HepG2 (cell line): ENCODE measurements at regions not wholly inside any gene's neighbourhood (a gene's known extent, or its start where the extent isn't known, plus 50 kb on each side); places are given as distances from the start of the nearest gene placed in this dataset.

Source experiments
- EED ChIP-seq: sonication (generic); formaldehyde crosslinking; IDR thresholded peaks from 2 replicates; pipeline ENCODE4 v1.5.0; 2020; ENCODE audit warnings: mild to moderate bottlenecking, missing genetic modification reagents
- EP300 ChIP-seq, 3 experiments: sonication (generic) in 1 of 3; formaldehyde crosslinking in 1 of 3; IDR thresholded peaks; 2 replicates each; pipeline versions ENCODE4 v1.5.1 to v1.6.1; 2011 to 2020; ENCODE audit warnings: low read depth in 2 of 3, low read length in 2 of 3, borderline replicate concordance in 1 of 3, improper control_type of control experiment in 1 of 3, mild to moderate bottlenecking in 1 of 3, missing genetic modification reagents in 1 of 3, moderate library complexity in 1 of 3
- YY1 ChIP-seq: IDR thresholded peaks from 2 replicates; pipeline ENCODE4 v1.6.1; 2011; ENCODE audit warnings: low read length, low read depth, moderate library complexity, mild to moderate bottlenecking; ENCODE audit not compliant: insufficient read depth, insufficient replicate concordance
- ZNF609 ChIP-seq: sonication (generic); formaldehyde crosslinking; IDR thresholded peaks from 2 replicates; pipeline ENCODE4 v1.4.0; 2020; ENCODE audit warnings: mild to moderate bottlenecking, missing genetic modification reagents, borderline replicate concordance

GRCh38 chr20:40016890-40017289 is 672.1 kb downstream of the MAFB start:
- TF ChIP-seq EED (CRISPR knock-in tag) (no peak), ZNF609 (CRISPR knock-in tag) (no peak), YY1 (no peak), EP300 (IDR thresholded peaks at IDR 0.05; ENCODE audit: low read depth in 2 of 2, low read length in 2 of 2) (no peak), EP300 (CRISPR knock-in tag; IDR thresholded peaks at IDR 0.05; ENCODE audit: borderline replicate concordance) (no peak)
